HL-60 (cell line): ENCODE measurements at regions not wholly inside any gene's neighbourhood (a gene's known extent, or its start where the extent isn't known, plus 50 kb on each side); places are given as distances from the start of the nearest gene placed in this dataset.

ENCODE experiments used
- CTCF ChIP-seq: IDR thresholded peaks from one replicate; pipeline ENCODE4 v1.5.1; 2011; ENCODE audit warnings: low read length, control low read depth, inconsistent platforms; ENCODE audit not compliant: insufficient read depth
- POLR2AphosphoS5 ChIP-seq: IDR thresholded peaks from 2 replicates; pipeline ENCODE4 v1.6.1; 2012; ENCODE audit warnings: low read depth

- TF ChIP-seq CTCF, result no peak
- TF ChIP-seq POLR2AphosphoS5, result no peak
Observed at GRCh38 chr1:30532621-30533020, 190.8 kb downstream of the MATN1 start.
